Aorta (tissue), 5 donors: ENCODE measurements at regions not wholly inside any gene's neighbourhood (a gene's known extent, or its start where the extent isn't known, plus 50 kb on each side); places are given as distances from the start of the nearest gene placed in this dataset.

ENCODE experiments used
- ATAC-seq: fragments of 200-7000 bp; cut with Tn5 transposase; one replicate; pipeline ENCODE4 v1.9.1; 2022; ENCODE audit warnings: moderate library complexity; ENCODE audit not compliant: low FRiP score
- DNase-seq, 2 donors: peaks; one replicate each; pipeline ENCODE4 v3.0.0-alpha.2; 2020
- H3K27ac ChIP-seq, 2 donors: one replicate each; pipeline ENCODE4 v1.5.1; 2013; ENCODE audit warnings: low read length in 2 of 2, mild to moderate bottlenecking in 2 of 2, moderate library complexity in 2 of 2, control low read depth in 1 of 2, inconsistent platforms in 1 of 2, low read depth in 1 of 2
- H3K27me3 ChIP-seq, 2 donors: one replicate each; pipeline ENCODE4 v1.6.1; 2013; ENCODE audit warnings: control low read depth in 1 of 2, low read length in 1 of 2, mild to moderate bottlenecking in 1 of 2, moderate library complexity in 1 of 2; ENCODE audit not compliant: insufficient read depth in 2 of 2, control insufficient read depth in 1 of 2
- H3K36me3 ChIP-seq, 2 donors: one replicate each; pipeline ENCODE4 v1.6.1; 2013; ENCODE audit warnings: control low read depth in 1 of 2, low read length in 1 of 2, mild to moderate bottlenecking in 1 of 2; ENCODE audit not compliant: insufficient read depth in 2 of 2, control insufficient read depth in 1 of 2
- H3K4me1 ChIP-seq, 2 donors: one replicate each; pipeline ENCODE4 v1.6.1; 2013; ENCODE audit warnings: low read length in 2 of 2, control low read depth in 1 of 2, mild to moderate bottlenecking in 1 of 2, moderate library complexity in 1 of 2; ENCODE audit not compliant: insufficient read depth in 2 of 2, control insufficient read depth in 1 of 2
- H3K4me3 ChIP-seq, 2 donors: one replicate each; pipeline ENCODE4 v1.5.1; 2013; ENCODE audit warnings: low read length in 2 of 2, control low read depth in 1 of 2, mild to moderate bottlenecking in 1 of 2
- H3K9me3 ChIP-seq: one replicate; pipeline ENCODE4 v1.6.1; 2013; ENCODE audit warnings: mild to moderate bottlenecking, low read length; ENCODE audit not compliant: control insufficient read depth
- WGBS, 2 donors: extraction: QIAGEN DNeasy Blood & Tissue Kit; methylation state at CpG; one replicate each; pipeline ENCODE4 v1.1.7; 2013; 5-methylcytosine and 5-hydroxymethylcytosine counted together
- intact Hi-C, 2 donors: fragments of 100-400 bp; cut with DNase I; formaldehyde crosslinking; loops; one replicate each; pipeline versions ENCODE4 v1.14.2 to v1.15.0; 2022
- donor health status: healthy with polysubstance abuse.
- donor health status: Bipolar disorder and iron deficiency.
- donor health status: DM: no; HTN: no; CAD: no.
- donor health status: DM: no; HTN: no; CAD: no.
- donor health status: DM: yes; HTN: yes; CAD: no.

GRCh38 chr10:85316276-85316675 is 987.9 kb downstream of the CCSER2 start:
- Histone ChIP-seq H3K27ac (no peak overlapping the region), H3K9me3 (peaks cover 1% of the 10 kb centered on the region), H3K4me1 (no peaks in the 10 kb centered on the region), H3K4me3 (no peak overlapping the region), H3K36me3 (no peaks in the 10 kb centered on the region), H3K27me3 (no peaks in the 10 kb centered on the region)
- DNase-seq (no peak), ATAC-seq (no peak)
- 18 to 24% methylated on average over 4 of the region's 4 CpGs for WGBS, 2 donors
- intact Hi-C loops = no loop called here

GRCh38 chr10:85317827-85318226 is 989.4 kb downstream of the CCSER2 start:
- ATAC-seq (no peak), DNase-seq (no peak)
- intact Hi-C loops = no loop called here
- Histone ChIP-seq H3K36me3 (no peaks in the 10 kb centered on the region), H3K27me3 (no peaks in the 10 kb centered on the region), H3K27ac (no peak overlapping the region), H3K4me1 (no peaks in the 10 kb centered on the region), H3K4me3 (no peak overlapping the region), H3K9me3 (peaks cover 1% of the 10 kb centered on the region)
- WGBS, 2 donors = 84 to 88% methylated on average over 2 of the region's 2 CpGs

GRCh38 chr10:85318809-85319807 is 990.7 kb downstream of the CCSER2 start:
- no peak for ATAC-seq
- no peak overlapping the region for H3K4me3 ChIP-seq
- peaks cover 1% of the 10 kb centered on the region for H3K9me3 ChIP-seq
- DNase-seq = no peak
- no peaks in the 10 kb centered on the region for H3K36me3 ChIP-seq
- peaks cover 0 to 3% of the 10 kb centered on the region in 2 donors for H3K27me3 ChIP-seq
- intact Hi-C loops = no loop called here
- 60 to 72% methylated on average over 9 of the region's 9 CpGs for WGBS, 2 donors
- H3K27ac ChIP-seq = no peak overlapping the region
- no peaks in the 10 kb centered on the region for H3K4me1 ChIP-seq

- intact Hi-C loops = no loop called here
- WGBS, 2 donors = 59 to 72% methylated on average over 3 of the region's 3 CpGs
- H3K27me3 ChIP-seq = peaks cover 0 to 3% of the 10 kb centered on the region in 2 donors
- DNase-seq (no peak), ATAC-seq (no peak)
- no peaks in the 10 kb centered on the region for H3K36me3 ChIP-seq
- no peak overlapping the region for H3K4me3 ChIP-seq
- no peaks in the 10 kb centered on the region for H3K4me1 ChIP-seq
- H3K9me3 ChIP-seq = peaks cover 1% of the 10 kb centered on the region
- H3K27ac ChIP-seq = no peak overlapping the region
Measured at GRCh38 chr10:85319826-85320225, 991.4 kb downstream of the CCSER2 start.

- Histone ChIP-seq H3K27ac (no peak overlapping the region), H3K4me3 (no peak overlapping the region), H3K4me1 (no peaks in the 10 kb centered on the region), H3K36me3 (no peaks in the 10 kb centered on the region), H3K9me3 (peaks cover 3% of the 10 kb centered on the region), H3K27me3 (no peaks in the 10 kb centered on the region)
- 90% methylated on average over 3 of the region's 3 CpGs for WGBS, 2 donors
- no peak for ATAC-seq
- intact Hi-C loops = no loop called here
- DNase-seq = no peak
Measured at GRCh38 chr10:85333594-85333993, 1005.2 kb downstream of the CCSER2 start.

GRCh38 chr10:85362401-85362800 is 1004.2 kb downstream of the GRID1 start:
- no peak for ATAC-seq
- no peak overlapping the region for H3K27ac ChIP-seq
- H3K4me3 ChIP-seq = no peak overlapping the region
- intact Hi-C loops = no loop called here
- no peak for DNase-seq
- no peaks in the 10 kb centered on the region for H3K36me3 ChIP-seq
- no peaks in the 10 kb centered on the region for H3K27me3 ChIP-seq
- H3K9me3 ChIP-seq = no peaks in the 10 kb centered on the region
- no peaks in the 10 kb centered on the region for H3K4me1 ChIP-seq
- WGBS, 2 donors = 23 to 35% methylated on average over 1 of the region's 1 CpG

- H3K27me3 ChIP-seq = no peaks in the 10 kb centered on the region
- ATAC-seq (no peak), DNase-seq (no peak)
- WGBS, 2 donors = 71 to 79% methylated on average over 10 of the region's 10 CpGs
- no peak overlapping the region for H3K4me3 ChIP-seq
- no peaks in the 10 kb centered on the region for H3K36me3 ChIP-seq
- H3K27ac ChIP-seq = no peak overlapping the region
- no peaks in the 10 kb centered on the region for H3K4me1 ChIP-seq
- intact Hi-C loops = no loop called here
- H3K9me3 ChIP-seq = peaks cover 2% of the 10 kb centered on the region
Measured at GRCh38 chr10:85377029-85377806, 989.4 kb downstream of the GRID1 start.

- H3K36me3 ChIP-seq = no peaks in the 10 kb centered on the region
Measured at GRCh38 chr10:85379338-85379737, 987.3 kb downstream of the GRID1 start.

More at GRCh38 chr10:85379338-85379737, 987.3 kb downstream of the GRID1 start:
- intact Hi-C loops = no loop called here
- no peak overlapping the region for H3K27ac ChIP-seq
- WGBS, 2 donors = 88 to 95% methylated on average over 3 of the region's 3 CpGs
- no peak overlapping the region for H3K4me3 ChIP-seq
- DNase-seq (no peak), ATAC-seq (no peak)
- no peaks in the 10 kb centered on the region for H3K27me3 ChIP-seq
- no peaks in the 10 kb centered on the region for H3K4me1 ChIP-seq
- H3K9me3 ChIP-seq = peaks cover 2% of the 10 kb centered on the region
